Upper lobe of right lung (tissue), 1 donor: ENCODE measurements at regions not wholly inside any gene's neighbourhood (a gene's known extent, or its start where the extent isn't known, plus 50 kb on each side); places are given as distances from the start of the nearest gene placed in this dataset. TPM values are rescaled to one million over a fixed set of nuclear protein-coding genes. Genes with fewer than 3 reads are reported as not detected.

Experiments used
- ATAC-seq: fragments of 200-7000 bp; cut with Tn5 transposase; one replicate; pipeline ENCODE4 v1.9.1; 2020; ENCODE audit warnings: mild to moderate bottlenecking, moderate library complexity
- DNase-seq: peaks from one replicate; pipeline ENCODE4 v3.0.0-alpha.2; 2020
- H3K27ac ChIP-seq: fragments of 200-600 bp; one replicate; pipeline ENCODE4 v1.8.0; 2022
- H3K27me3 ChIP-seq: fragments of 200-600 bp; one replicate; pipeline ENCODE4 v1.8.0; 2022; ENCODE audit warnings: mild to moderate bottlenecking
- H3K36me3 ChIP-seq: fragments of 200-600 bp; one replicate; pipeline ENCODE4 v1.8.0; 2022
- H3K4me1 ChIP-seq: fragments of 200-600 bp; one replicate; pipeline ENCODE4 v1.8.0; 2022
- H3K4me3 ChIP-seq: fragments of 200-600 bp; one replicate; pipeline ENCODE4 v1.8.0; 2022; ENCODE audit warnings: mild to moderate bottlenecking
- H3K9me3 ChIP-seq: fragments of 200-600 bp; one replicate; pipeline ENCODE4 v1.8.0; 2022
- intact Hi-C: fragments of 100-400 bp; cut with DNase I; formaldehyde crosslinking; loops from one replicate; pipeline ENCODE4 v1.11.0; 2022
- microRNA-seq: library from miRNA; unstranded; fragments of <30 nt; microRNA quantifications from one replicate; pipeline ENCODE4 v1.2.0, GENCODE V29; 2020; ENCODE audit warnings: borderline microRNAs expressed
- TF ChIP-seq, protein P1 (sequence below): fragments of 200-600 bp; IDR thresholded peaks from one replicate; pipeline ENCODE4 v1.8.0; 2022; ENCODE audit warnings: antibody characterized with exemption
- donor health status: DM: no; HTN: yes; CAD: no; lungs with severe emphysema.

GRCh38 chrX:140949233-140949632 is 53.2 kb upstream of the SPANXB1 start:
- TF ChIP-seq, protein P1, sequence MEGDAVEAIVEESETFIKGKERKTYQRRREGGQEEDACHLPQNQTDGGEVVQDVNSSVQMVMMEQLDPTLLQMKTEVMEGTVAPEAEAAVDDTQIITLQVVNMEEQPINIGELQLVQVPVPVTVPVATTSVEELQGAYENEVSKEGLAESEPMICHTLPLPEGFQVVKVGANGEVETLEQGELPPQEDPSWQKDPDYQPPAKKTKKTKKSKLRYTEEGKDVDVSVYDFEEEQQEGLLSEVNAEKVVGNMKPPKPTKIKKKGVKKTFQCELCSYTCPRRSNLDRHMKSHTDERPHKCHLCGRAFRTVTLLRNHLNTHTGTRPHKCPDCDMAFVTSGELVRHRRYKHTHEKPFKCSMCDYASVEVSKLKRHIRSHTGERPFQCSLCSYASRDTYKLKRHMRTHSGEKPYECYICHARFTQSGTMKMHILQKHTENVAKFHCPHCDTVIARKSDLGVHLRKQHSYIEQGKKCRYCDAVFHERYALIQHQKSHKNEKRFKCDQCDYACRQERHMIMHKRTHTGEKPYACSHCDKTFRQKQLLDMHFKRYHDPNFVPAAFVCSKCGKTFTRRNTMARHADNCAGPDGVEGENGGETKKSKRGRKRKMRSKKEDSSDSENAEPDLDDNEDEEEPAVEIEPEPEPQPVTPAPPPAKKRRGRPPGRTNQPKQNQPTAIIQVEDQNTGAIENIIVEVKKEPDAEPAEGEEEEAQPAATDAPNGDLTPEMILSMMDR: no peak
- H3K27me3 ChIP-seq: no peaks in the 10 kb centered on the region

More at GRCh38 chrX:140949233-140949632, 53.2 kb upstream of the SPANXB1 start:
- no peaks in the 10 kb centered on the region for H3K9me3 ChIP-seq
- DNase-seq (no peak), ATAC-seq (no peak)
- intact Hi-C loops: no loop called here
- no peaks in the 10 kb centered on the region for H3K4me1 ChIP-seq
- no peak overlapping the region for H3K27ac ChIP-seq
- H3K4me3 ChIP-seq: no peak overlapping the region
- H3K36me3 ChIP-seq: no peaks in the 10 kb centered on the region

Small RNA genes in the stretch of these regions (microRNA-seq; reads per million reads assigned to microRNA genes)
- not detected for gene MIR320D2
